ENCODE measurements at regions not wholly inside any gene's neighbourhood (a gene's known extent, or its start where the extent isn't known, plus 50 kb on each side); places are given as distances from the start of the nearest gene placed in this dataset.

DNA sequence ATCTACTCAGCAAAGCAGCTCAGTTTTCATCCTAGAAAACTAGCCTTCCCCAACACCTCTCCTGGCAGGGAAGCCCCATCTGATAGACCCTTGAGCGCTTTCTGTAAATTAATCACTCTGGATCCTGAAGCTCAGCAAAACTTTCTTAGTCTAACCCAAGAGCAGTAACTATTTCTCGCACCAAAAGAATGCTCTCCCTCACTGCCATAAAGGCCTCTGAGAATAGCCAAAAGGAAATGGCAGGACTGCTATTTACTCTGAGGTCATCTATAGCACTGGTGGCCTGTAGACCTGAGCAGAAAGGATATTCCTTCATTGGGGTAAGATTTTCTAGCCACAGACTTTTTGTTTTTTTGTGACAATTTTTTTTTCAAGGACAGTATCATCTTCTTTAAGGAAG, 345.8 kb upstream of the ADAMTS9 start:
- no peak for DNase-seq (ENCODE audit: low spot score in 2 of 2)
- 74 to 98% methylated on average over 2 of the region's 2 CpGs for WGBS, 2 donors
- no peak for TF ChIP-seq POLR2A (IDR thresholded peaks at IDR 0.05)
- TF ChIP-seq, protein P1, sequence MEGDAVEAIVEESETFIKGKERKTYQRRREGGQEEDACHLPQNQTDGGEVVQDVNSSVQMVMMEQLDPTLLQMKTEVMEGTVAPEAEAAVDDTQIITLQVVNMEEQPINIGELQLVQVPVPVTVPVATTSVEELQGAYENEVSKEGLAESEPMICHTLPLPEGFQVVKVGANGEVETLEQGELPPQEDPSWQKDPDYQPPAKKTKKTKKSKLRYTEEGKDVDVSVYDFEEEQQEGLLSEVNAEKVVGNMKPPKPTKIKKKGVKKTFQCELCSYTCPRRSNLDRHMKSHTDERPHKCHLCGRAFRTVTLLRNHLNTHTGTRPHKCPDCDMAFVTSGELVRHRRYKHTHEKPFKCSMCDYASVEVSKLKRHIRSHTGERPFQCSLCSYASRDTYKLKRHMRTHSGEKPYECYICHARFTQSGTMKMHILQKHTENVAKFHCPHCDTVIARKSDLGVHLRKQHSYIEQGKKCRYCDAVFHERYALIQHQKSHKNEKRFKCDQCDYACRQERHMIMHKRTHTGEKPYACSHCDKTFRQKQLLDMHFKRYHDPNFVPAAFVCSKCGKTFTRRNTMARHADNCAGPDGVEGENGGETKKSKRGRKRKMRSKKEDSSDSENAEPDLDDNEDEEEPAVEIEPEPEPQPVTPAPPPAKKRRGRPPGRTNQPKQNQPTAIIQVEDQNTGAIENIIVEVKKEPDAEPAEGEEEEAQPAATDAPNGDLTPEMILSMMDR (IDR thresholded peaks at IDR 0.05) = no peak
- intact Hi-C loops (cut with DNase I; ENCODE audit: low total_unique reads) = no loop called here
- H3K4me3 ChIP-seq (ENCODE audit: low read depth, poor library complexity, severe bottlenecking) = no peak overlapping the region

DNA sequence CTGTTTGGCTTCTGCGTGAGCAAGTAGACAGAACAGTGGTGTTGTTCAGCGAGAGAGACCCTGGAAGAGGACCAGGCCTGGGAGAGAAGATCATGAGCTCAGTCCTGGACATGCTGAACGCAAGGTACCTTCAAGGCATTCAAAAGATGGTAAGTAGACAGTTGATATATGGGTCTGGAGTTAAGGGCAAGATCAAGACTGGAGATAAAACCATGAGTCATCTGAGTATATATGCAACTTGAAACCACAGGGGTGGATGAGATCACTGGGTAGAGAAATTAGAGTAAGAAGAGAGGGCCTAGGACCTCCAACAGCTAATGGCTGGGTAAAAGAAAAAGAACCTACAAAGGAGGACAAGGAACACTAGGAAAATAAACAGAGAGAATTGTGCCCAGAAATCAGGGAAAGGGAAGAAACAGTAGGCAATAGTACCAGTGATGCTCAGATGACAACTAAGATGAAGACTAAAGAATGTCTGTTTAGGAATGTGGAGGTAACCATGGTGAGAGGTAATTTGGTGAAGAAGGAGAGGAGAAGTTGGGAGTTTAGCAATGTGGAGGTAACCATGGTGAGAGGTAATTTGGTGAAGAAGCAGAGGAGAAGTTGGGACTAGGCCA, 343.2 kb upstream of the ADAMTS9 start:
- H3K4me3 ChIP-seq (ENCODE audit: low read depth, poor library complexity, severe bottlenecking) = no peak overlapping the region
- WGBS, 2 donors = 57 to 70% methylated on average over 3 of the region's 3 CpGs
- TF ChIP-seq POLR2A (IDR thresholded peaks at IDR 0.05) = no peak
- DNase-seq (ENCODE audit: low spot score in 2 of 2) = no peak
- intact Hi-C loops (cut with DNase I; ENCODE audit: low total_unique reads) = no loop called here

DNA sequence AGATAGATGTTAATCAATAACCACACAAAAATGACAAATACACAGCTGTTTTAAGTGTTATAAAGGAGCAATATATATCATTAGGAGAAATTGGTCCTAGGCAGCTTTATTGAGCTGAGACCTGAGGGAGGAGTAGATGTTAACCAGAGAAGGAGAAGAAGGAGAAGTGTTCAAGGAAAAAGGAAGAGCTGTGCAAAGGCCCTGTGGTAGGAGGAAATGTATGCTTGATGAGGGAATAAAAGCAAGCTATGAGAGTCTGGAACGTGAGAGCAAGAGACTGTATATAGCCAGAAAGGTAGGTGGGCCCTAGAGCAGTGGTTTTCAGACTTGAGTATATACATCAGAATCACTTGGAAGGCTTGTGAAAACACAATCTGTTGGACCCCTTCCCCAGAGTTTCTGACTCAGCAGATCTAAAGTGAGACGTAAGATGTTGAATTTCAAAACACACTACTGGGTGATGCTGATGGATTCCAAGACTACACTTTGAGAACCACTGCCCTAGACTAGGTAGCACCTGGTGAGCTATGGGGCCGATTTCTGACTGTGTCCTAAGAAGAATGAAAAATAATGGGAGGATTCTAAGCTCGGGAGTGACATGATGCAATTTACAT, 342.3 kb upstream of the ADAMTS9 start:
- no peak overlapping the region for H3K4me3 ChIP-seq (ENCODE audit: low read depth, poor library complexity, severe bottlenecking)
- WGBS, 2 donors = 82 to 93% methylated on average over 4 of the region's 4 CpGs
- DNase-seq (ENCODE audit: low spot score in 2 of 2) = no peak
- TF ChIP-seq POLR2A (IDR thresholded peaks at IDR 0.05) = no peak
- intact Hi-C loops (cut with DNase I; ENCODE audit: low total_unique reads) = no loop called here

DNA sequence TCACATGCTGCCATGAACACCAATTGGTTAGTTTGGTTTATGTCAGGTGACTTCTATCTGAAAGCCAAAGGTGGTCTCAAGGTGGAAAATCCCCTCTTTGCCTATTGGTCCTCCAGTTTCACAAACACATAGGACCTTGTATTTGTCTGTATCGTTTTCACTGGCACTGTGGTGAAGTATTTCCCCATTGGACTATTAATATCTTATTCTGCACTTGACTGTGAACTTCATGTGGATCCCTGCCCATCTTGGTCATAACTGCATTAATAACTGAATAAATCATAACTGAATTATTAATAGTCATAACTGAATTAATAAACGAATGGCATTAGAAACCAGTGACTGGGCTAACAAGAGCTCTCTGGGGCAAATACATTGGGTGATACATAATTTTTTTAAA, 341.3 kb upstream of the ADAMTS9 start:
- H3K4me3 ChIP-seq (ENCODE audit: low read depth, poor library complexity, severe bottlenecking) = no peak overlapping the region
- DNase-seq (ENCODE audit: low spot score in 2 of 2) = no peak
- TF ChIP-seq, protein P1 (IDR thresholded peaks at IDR 0.05) = no peak
- TF ChIP-seq POLR2A (IDR thresholded peaks at IDR 0.05) = no peak
- WGBS, 2 donors = 55 to 57% methylated on average over 2 of the region's 2 CpGs
- intact Hi-C loops (cut with DNase I; ENCODE audit: low total_unique reads) = no loop called here

DNA sequence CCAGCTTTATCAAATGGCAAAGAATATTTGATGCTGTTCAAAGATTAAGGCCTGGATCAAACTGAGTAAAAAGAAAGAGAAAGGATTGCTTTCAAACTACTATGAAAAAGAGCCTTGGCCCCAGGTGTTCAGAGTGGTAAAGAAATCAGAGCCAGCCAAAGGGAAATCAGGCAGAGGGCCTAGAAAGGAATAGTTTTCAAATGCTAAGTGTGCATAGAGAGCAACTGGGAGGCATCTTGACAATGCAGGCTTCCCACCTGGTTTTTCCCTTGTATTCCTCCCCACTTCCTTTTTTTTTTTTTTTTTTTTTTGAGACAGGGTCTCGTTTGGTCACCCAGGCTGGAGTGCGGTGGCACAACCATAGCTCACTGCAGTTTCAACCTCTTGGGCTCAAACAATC, 340.2 kb upstream of the ADAMTS9 start:
- intact Hi-C loops (cut with DNase I; ENCODE audit: low total_unique reads) = no loop called here

DNA sequence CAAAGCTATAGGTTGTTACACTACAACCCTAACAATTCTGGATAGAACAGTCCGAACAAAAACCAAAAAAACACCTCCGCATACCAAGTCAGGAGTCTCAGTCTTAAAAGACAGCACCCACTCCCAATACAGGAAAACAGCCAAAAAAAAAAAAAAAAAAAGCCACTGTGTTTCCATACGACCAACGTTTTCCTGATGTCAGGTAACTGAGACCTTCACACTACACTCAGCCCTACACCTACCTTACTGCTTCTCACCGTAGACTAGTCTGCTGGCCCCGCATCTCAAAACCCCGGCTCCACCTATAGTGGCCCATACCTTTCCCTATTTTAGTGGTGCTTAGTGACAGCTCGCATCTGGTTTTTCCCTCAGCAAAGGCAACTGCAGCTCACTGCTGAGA, 339.5 kb upstream of the ADAMTS9 start:
- no peak for DNase-seq (ENCODE audit: low spot score in 2 of 2)
- 70 to 73% methylated on average over 8 of the region's 8 CpGs for WGBS, 2 donors
- no peak overlapping the region for H3K4me3 ChIP-seq (ENCODE audit: low read depth, poor library complexity, severe bottlenecking)
- intact Hi-C loops (cut with DNase I; ENCODE audit: low total_unique reads) = no loop called here
- no peak for TF ChIP-seq POLR2A (IDR thresholded peaks at IDR 0.05)
- TF ChIP-seq, protein P1 (IDR thresholded peaks at IDR 0.05) = no peak

More for the DNA sequence above, 340.2 kb upstream of the ADAMTS9 start:
- WGBS, 2 donors = 89 to 100% methylated on average over 2 of the region's 2 CpGs
- no peak for TF ChIP-seq POLR2A (IDR thresholded peaks at IDR 0.05)
- no peak overlapping the region for H3K4me3 ChIP-seq (ENCODE audit: low read depth, poor library complexity, severe bottlenecking)
- no peak for DNase-seq (ENCODE audit: low spot score in 2 of 2)

DNA sequence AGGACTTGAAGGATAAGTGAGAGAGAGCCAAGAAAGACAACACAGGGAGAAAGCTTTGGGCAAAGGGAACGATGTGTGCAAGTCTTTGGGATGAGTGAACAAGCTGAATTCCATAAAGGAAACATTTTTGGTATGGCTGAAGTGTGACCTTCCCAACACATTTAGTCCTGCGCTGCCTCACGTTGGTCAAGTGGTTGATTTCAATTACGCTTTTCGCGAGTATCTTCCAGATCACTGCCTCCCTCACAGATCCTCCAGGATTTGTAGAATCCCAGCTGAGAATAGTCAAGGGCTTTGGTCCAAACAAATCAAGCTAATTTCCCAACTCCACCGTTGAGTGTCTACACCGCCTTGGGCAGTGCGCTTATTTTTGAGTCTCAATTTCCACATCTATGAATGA, 338.4 kb upstream of the ADAMTS9 start:
- WGBS, 2 donors = 86 to 87% methylated on average over 9 of the region's 9 CpGs
- no peak for DNase-seq (ENCODE audit: low spot score in 2 of 2)
- TF ChIP-seq POLR2A (IDR thresholded peaks at IDR 0.05) = no peak
- TF ChIP-seq, protein P1 (IDR thresholded peaks at IDR 0.05) = no peak
- intact Hi-C loops (cut with DNase I; ENCODE audit: low total_unique reads) = no loop called here
- H3K4me3 ChIP-seq (ENCODE audit: low read depth, poor library complexity, severe bottlenecking) = no peak overlapping the region
